HFFc6 (cell line): ENCODE measurements at regions not wholly inside any gene's neighbourhood (a gene's known extent, or its start where the extent isn't known, plus 50 kb on each side); places are given as distances from the start of the nearest gene placed in this dataset.
"Not testable (repeated sequence)": the region's sequence is repeated elsewhere in the genome, so short reads cannot be mapped to it uniquely, and the experiment has no call there.

Source experiments
- DNase-seq: peaks from one replicate; pipeline ENCODE4 v3.0.0-alpha.2; 2018
- H3K27ac Mint-ChIP-seq: 2 replicates; pipeline ENCODE4 v1.8.0; 2020; ENCODE audit warnings: mild to moderate bottlenecking, mixed read lengths
- H3K27me3 Mint-ChIP-seq: 2 replicates; pipeline ENCODE4 v1.8.0; 2021; ENCODE audit warnings: mild to moderate bottlenecking, moderate library complexity, mixed read lengths; ENCODE audit not compliant: insufficient read depth
- H3K36me3 Mint-ChIP-seq: 2 replicates; pipeline ENCODE4 v1.8.0; 2021; ENCODE audit warnings: low read depth, mixed read lengths
- H3K4me1 Mint-ChIP-seq: 2 replicates; pipeline ENCODE4 v1.8.0; 2020; ENCODE audit warnings: low read depth, mixed read lengths
- H3K4me3 Mint-ChIP-seq: 2 replicates; pipeline ENCODE4 v1.8.0; 2020; ENCODE audit warnings: mild to moderate bottlenecking, moderate library complexity, mixed read lengths
- H3K9me3 Mint-ChIP-seq: 2 replicates; pipeline ENCODE4 v1.8.0; 2020; ENCODE audit warnings: mild to moderate bottlenecking, mixed read lengths

GRCh38 chr1:83244832-83245231, 754.1 kb downstream of the TTLL7 start:
- H3K4me3 Mint-ChIP-seq, DNase-seq, H3K4me1 Mint-ChIP-seq, H3K27ac Mint-ChIP-seq, H3K36me3 Mint-ChIP-seq, H3K27me3 Mint-ChIP-seq: not testable (repeated sequence)
- H3K9me3 Mint-ChIP-seq = peaks cover 11% of the 10 kb centered on the region

DNA sequence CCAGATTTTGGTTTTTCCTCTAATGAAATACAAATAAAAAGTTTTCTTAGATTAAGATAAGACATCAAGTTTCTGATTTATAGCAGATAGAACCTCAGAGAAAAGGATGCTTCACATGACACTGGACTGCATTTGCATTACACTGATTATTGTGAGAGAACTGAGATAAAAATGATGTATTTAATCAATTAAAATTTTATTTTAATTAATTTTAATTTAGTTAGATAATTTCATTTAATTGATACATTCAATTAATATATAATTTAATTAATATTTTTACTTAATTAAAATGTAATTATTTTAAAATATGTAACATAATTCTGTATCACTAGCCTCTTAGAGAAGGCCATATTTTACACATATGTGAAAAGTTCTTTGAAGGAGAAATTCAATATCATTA, 759.4 kb downstream of the TTLL7 start:
- not testable (repeated sequence) for H3K4me1 Mint-ChIP-seq, H3K27ac Mint-ChIP-seq, H3K4me3 Mint-ChIP-seq, H3K27me3 Mint-ChIP-seq, DNase-seq, H3K36me3 Mint-ChIP-seq
- H3K9me3 Mint-ChIP-seq = peaks cover 11% of the 10 kb centered on the region

- not testable (repeated sequence) for H3K9me3 Mint-ChIP-seq, H3K4me3 Mint-ChIP-seq, DNase-seq, H3K27me3 Mint-ChIP-seq, H3K36me3 Mint-ChIP-seq, H3K27ac Mint-ChIP-seq, H3K4me1 Mint-ChIP-seq
Measured at GRCh38 chr1:83238654-83239053, 760.3 kb downstream of the TTLL7 start.

- not testable (repeated sequence) for H3K27me3 Mint-ChIP-seq, H3K4me3 Mint-ChIP-seq, H3K4me1 Mint-ChIP-seq, H3K27ac Mint-ChIP-seq, H3K36me3 Mint-ChIP-seq, DNase-seq
- peaks cover 11% of the 10 kb centered on the region for H3K9me3 Mint-ChIP-seq
Measured at GRCh38 chr1:83219788-83220187, 779.1 kb downstream of the TTLL7 start.

DNA sequence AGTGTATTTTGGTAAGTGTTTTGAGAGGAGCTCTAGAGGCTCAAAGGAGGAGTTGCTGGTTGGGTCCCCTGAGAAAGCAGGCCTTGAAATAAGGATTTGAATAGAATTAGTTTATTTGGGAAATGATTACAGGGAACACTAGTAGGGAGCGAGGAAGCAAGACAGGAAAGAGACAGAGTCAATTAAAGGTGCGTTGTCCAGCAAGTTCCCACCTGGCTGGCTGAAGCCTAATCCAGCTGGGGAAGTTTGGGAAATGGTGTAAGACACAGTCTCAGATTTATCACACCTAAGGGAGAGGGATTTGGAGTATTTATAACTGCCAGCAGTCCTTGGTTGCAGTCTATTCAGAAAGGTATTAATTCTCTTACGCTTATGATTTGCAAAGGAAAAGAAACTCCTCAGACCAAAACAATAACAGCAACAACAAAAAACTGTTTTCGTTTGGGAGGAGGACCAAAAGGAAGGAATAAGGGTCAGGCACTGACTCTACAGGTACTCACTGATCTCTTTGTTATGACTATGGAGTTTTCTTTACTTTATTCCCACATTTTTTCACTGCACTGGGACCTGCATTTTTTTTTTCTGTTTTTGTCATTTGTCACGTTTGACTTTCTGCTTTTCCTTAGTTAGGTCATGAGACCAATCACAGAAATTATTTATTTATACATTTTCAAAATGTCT, 780.8 kb downstream of the TTLL7 start:
- H3K27me3 Mint-ChIP-seq, H3K4me1 Mint-ChIP-seq, H3K36me3 Mint-ChIP-seq, H3K27ac Mint-ChIP-seq, H3K4me3 Mint-ChIP-seq, DNase-seq: not testable (repeated sequence)
- H3K9me3 Mint-ChIP-seq = peaks cover 16% of the 10 kb centered on the region

DNA sequence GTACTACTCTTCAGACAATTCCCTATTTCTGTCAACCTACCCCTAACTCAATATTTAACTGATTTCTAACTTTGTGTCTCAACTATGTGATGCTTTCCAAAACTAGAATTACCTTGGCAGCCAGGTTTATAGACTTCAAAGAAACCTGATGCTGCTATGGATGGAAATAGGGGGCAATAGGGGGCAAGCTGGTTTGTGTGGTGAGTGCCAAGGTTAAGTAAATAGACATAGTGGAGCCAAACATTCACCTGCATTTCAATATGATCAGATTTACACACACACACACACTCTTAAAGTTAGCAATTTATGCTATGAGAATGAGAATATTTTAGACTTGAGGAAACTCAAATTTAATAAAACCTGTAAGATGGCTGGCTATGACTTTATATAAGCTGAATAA, 784.6 kb downstream of the TTLL7 start:
- not testable (repeated sequence) for DNase-seq, H3K27me3 Mint-ChIP-seq, H3K4me3 Mint-ChIP-seq, H3K36me3 Mint-ChIP-seq, H3K27ac Mint-ChIP-seq, H3K4me1 Mint-ChIP-seq
- H3K9me3 Mint-ChIP-seq = peaks cover 20% of the 10 kb centered on the region

GRCh38 chr1:83213648-83214047, 785.3 kb downstream of the TTLL7 start:
- not testable (repeated sequence) for DNase-seq, H3K27me3 Mint-ChIP-seq, H3K27ac Mint-ChIP-seq, H3K36me3 Mint-ChIP-seq, H3K4me3 Mint-ChIP-seq, H3K4me1 Mint-ChIP-seq
- peaks cover 20% of the 10 kb centered on the region for H3K9me3 Mint-ChIP-seq

DNA sequence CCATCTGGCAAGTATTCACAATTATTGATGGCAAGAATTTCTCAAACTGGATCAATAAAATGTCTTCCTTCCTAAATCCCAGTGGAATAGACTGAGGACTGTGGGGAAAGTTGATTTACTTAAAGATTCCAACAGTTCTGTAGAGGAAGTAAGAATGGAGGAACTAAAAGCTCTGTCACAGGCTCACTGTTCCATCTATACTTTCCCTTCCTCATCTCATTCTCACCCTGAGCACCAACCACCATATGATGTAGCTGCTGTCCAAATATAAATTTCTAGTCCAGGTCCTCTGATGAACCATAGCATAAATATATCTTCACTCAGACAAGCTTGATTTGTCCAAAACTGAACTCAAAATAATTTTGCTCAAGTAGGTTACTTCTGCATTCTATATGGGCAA, 786.9 kb downstream of the TTLL7 start:
- H3K4me3 Mint-ChIP-seq = not testable (repeated sequence)

GRCh38 chr1:83208540-83208939, 790.4 kb downstream of the TTLL7 start:
- H3K4me1 Mint-ChIP-seq, DNase-seq, H3K4me3 Mint-ChIP-seq, H3K27me3 Mint-ChIP-seq, H3K36me3 Mint-ChIP-seq, H3K27ac Mint-ChIP-seq: not testable (repeated sequence)
- peaks cover 23% of the 10 kb centered on the region for H3K9me3 Mint-ChIP-seq

More for the DNA sequence above, 786.9 kb downstream of the TTLL7 start:
- not testable (repeated sequence) for DNase-seq, H3K36me3 Mint-ChIP-seq, H3K4me1 Mint-ChIP-seq, H3K27me3 Mint-ChIP-seq, H3K27ac Mint-ChIP-seq
- H3K9me3 Mint-ChIP-seq = peaks cover 21% of the 10 kb centered on the region

- H3K27ac Mint-ChIP-seq, DNase-seq, H3K4me1 Mint-ChIP-seq, H3K36me3 Mint-ChIP-seq, H3K4me3 Mint-ChIP-seq, H3K9me3 Mint-ChIP-seq, H3K27me3 Mint-ChIP-seq: not testable (repeated sequence)
Measured at GRCh38 chr1:83194610-83195009, 804.3 kb downstream of the TTLL7 start.

DNA sequence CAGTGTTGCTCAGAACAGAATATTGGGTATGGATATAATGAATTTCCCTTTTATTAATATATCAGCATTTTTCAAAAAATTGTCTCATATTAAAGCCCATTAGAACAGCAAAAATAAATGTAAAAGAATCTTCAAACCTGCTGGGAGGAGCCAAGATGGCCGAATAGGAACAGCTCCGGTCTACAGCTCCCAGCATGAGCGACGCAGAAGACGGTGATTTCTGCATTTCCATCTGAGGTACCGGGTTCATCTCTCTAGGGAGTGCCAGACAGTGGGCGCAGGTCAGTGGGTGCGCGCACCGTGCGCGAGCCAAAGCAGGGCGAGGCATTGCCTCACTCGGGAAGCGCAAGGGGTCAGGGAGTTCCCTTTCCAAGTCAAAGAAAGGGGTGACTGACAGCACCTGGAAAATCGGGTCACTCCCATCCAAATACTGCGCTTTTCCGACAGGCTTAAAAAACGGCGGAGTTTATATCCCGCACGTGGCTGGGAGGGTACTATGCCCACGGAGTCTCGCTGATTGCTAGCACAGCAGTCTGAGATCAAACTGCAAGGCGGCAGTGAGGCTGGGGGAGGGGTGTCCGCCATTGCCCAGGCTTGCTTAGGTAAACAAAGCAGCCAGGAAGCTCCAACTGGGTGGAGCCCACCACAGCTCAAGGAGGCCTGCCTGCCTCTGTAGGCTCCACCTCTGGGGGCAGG, 816.8 kb downstream of the TTLL7 start:
- H3K27me3 Mint-ChIP-seq, H3K4me1 Mint-ChIP-seq, H3K36me3 Mint-ChIP-seq, H3K4me3 Mint-ChIP-seq, DNase-seq, H3K27ac Mint-ChIP-seq: not testable (repeated sequence)
- H3K9me3 Mint-ChIP-seq = peaks cover 15% of the 10 kb centered on the region

DNA sequence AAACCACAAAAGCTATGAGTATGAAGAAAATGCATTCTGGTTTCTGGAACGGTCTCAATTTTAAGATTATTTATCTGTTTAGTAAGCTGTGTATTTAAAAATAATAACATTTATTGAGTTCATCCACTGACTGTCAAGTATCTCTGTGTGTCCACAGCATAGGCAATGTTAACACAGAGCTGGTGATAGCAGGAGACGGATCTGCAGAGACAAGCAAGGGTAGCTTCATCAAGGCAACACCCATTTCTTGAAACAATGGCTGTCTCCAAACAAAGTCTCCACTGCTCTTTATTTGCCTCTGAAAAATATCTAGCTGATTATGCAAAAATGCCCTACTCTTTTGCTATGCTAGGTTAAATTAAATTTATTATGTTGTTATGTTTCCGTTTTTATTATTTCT, 818.3 kb downstream of the TTLL7 start:
- H3K4me3 Mint-ChIP-seq, H3K27ac Mint-ChIP-seq, DNase-seq, H3K27me3 Mint-ChIP-seq, H3K36me3 Mint-ChIP-seq, H3K4me1 Mint-ChIP-seq: not testable (repeated sequence)
- peaks cover 15% of the 10 kb centered on the region for H3K9me3 Mint-ChIP-seq

- not testable (repeated sequence) for DNase-seq, H3K4me1 Mint-ChIP-seq, H3K36me3 Mint-ChIP-seq, H3K4me3 Mint-ChIP-seq, H3K27me3 Mint-ChIP-seq, H3K27ac Mint-ChIP-seq
- peaks cover 13% of the 10 kb centered on the region for H3K9me3 Mint-ChIP-seq
Measured at GRCh38 chr1:83167634-83168033, 831.3 kb downstream of the TTLL7 start.

GRCh38 chr1:83163879-83164475, 835.0 kb downstream of the TTLL7 start:
- H3K4me3 Mint-ChIP-seq, H3K27me3 Mint-ChIP-seq, H3K9me3 Mint-ChIP-seq, H3K27ac Mint-ChIP-seq, H3K36me3 Mint-ChIP-seq, H3K4me1 Mint-ChIP-seq, DNase-seq: not testable (repeated sequence)
